GM12872 (cell line): ENCODE measurements at regions not wholly inside any gene's neighbourhood (a gene's known extent, or its start where the extent isn't known, plus 50 kb on each side); places are given as distances from the start of the nearest gene placed in this dataset.

ENCODE experiments used
- CTCF ChIP-seq: IDR thresholded peaks from 3 replicates; pipeline ENCODE4 v1.5.1; 2011; ENCODE audit warnings: low read depth, mild to moderate bottlenecking, low read length, moderate library complexity; ENCODE audit not compliant: insufficient read depth

GRCh38 chr13:53121131-53121773 is 92.6 kb downstream of the OLFM4 start:
- TF ChIP-seq CTCF = no peak

GRCh38 chr13:53121919-53122318 is 93.3 kb downstream of the OLFM4 start:
- TF ChIP-seq CTCF = no peak

GRCh38 chr13:53123536-53123935 is 94.9 kb downstream of the OLFM4 start:
- TF ChIP-seq CTCF = no peak

- TF ChIP-seq CTCF = no peak
Observed at GRCh38 chr13:53124623-53125022, 96.0 kb downstream of the OLFM4 start.

GRCh38 chr13:53126841-53127245 is 98.2 kb downstream of the OLFM4 start:
- no peak for TF ChIP-seq CTCF

- no peak for TF ChIP-seq CTCF
Observed at GRCh38 chr13:53127373-53127772, 98.8 kb downstream of the OLFM4 start.

GRCh38 chr13:53129864-53130393 is 101.3 kb downstream of the OLFM4 start:
- no peak for TF ChIP-seq CTCF
